Femur (tissue), 1 donor: ENCODE measurements at regions not wholly inside any gene's neighbourhood (a gene's known extent, or its start where the extent isn't known, plus 50 kb on each side); places are given as distances from the start of the nearest gene placed in this dataset.
"Not testable (repeated sequence)": the region's sequence is repeated elsewhere in the genome, so short reads cannot be mapped to it uniquely, and the experiment has no call there.

Source experiments
- DNase-seq: peaks from one replicate; pipeline ENCODE4 v3.0.0-alpha.2; 2017

- not testable (repeated sequence) for DNase-seq
Measured at GRCh38 chr9:40097992-40098391, 742.5 kb downstream of the SPATA31A1 start.

GRCh38 chr9:40106003-40106782 is 750.7 kb downstream of the SPATA31A1 start:
- DNase-seq: peak; percentile 52

- not testable (repeated sequence) for DNase-seq
Measured at GRCh38 chr9:40106783-40107248, 751.3 kb downstream of the SPATA31A1 start.

GRCh38 chr9:40107251-40107650 is 751.8 kb downstream of the SPATA31A1 start:
- DNase-seq: not testable (repeated sequence)

GRCh38 chr9:40108465-40108864 is 753.0 kb downstream of the SPATA31A1 start:
- DNase-seq: not testable (repeated sequence)

GRCh38 chr9:40110751-40111150 is 755.3 kb downstream of the SPATA31A1 start:
- not testable (repeated sequence) for DNase-seq

GRCh38 chr9:40111571-40111970 is 756.1 kb downstream of the SPATA31A1 start:
- not testable (repeated sequence) for DNase-seq

- not testable (repeated sequence) for DNase-seq
Measured at GRCh38 chr9:40130598-40130997, 775.1 kb downstream of the SPATA31A1 start.

- not testable (repeated sequence) for DNase-seq
Measured at GRCh38 chr9:40169204-40169603, 813.7 kb downstream of the SPATA31A1 start.

- not testable (repeated sequence) for DNase-seq
Measured at GRCh38 chr9:40173316-40173715, 817.8 kb downstream of the SPATA31A1 start.

- DNase-seq: not testable (repeated sequence)
Measured at GRCh38 chr9:40174035-40174434, 818.6 kb downstream of the SPATA31A1 start.

GRCh38 chr9:40177403-40177802 is 821.9 kb downstream of the SPATA31A1 start:
- peak; percentile 26 for DNase-seq

GRCh38 chr9:40191403-40191802 is 835.9 kb downstream of the SPATA31A1 start:
- not testable (repeated sequence) for DNase-seq

GRCh38 chr9:40192162-40192561 is 836.7 kb downstream of the SPATA31A1 start:
- not testable (repeated sequence) for DNase-seq

- DNase-seq: not testable (repeated sequence)
Measured at GRCh38 chr9:40196165-40196714, 840.8 kb downstream of the SPATA31A1 start.

GRCh38 chr9:40196803-40197202 is 841.3 kb downstream of the SPATA31A1 start:
- DNase-seq: not testable (repeated sequence)

- not testable (repeated sequence) for DNase-seq
Measured at GRCh38 chr9:40221596-40222233, 866.2 kb downstream of the SPATA31A1 start.

- DNase-seq: not testable (repeated sequence)
Measured at GRCh38 chr9:40222617-40223200, 867.2 kb downstream of the SPATA31A1 start.

- not testable (repeated sequence) for DNase-seq
Measured at GRCh38 chr9:40223353-40223752, 867.9 kb downstream of the SPATA31A1 start.
